H1 (cell line): ENCODE measurements at regions not wholly inside any gene's neighbourhood (a gene's known extent, or its start where the extent isn't known, plus 50 kb on each side); places are given as distances from the start of the nearest gene placed in this dataset.
A peak's percentile ranks its signal among the peaks of the same experiment; 100 is the strongest.

ENCODE experiments used
- CTCF ChIA-PET: fragments of 300-600 bp; sonication (Branson Sonifier 250); formaldehyde crosslinking; loops from one replicate; lab custom pipeline; 2021; ENCODE audit not compliant: partially characterized antibody; lab: Charles Lee
- POLR2A ChIA-PET: fragments of 300-600 bp; sonication (Branson Sonifier 250); formaldehyde crosslinking; loops from one replicate; lab custom pipeline; 2021; ENCODE audit warnings: inconsistent platforms; ENCODE audit not compliant: partially characterized antibody; lab: Charles Lee
- DNase-seq, 2 experiments: peaks; one replicate each; pipeline versions ENCODE4 v3.0.0 to v3.0.0-alpha.2; 2010 to 2022; ENCODE audit warnings: low spot score in 2 of 2, low read depth in 1 of 2, mixed read lengths in 1 of 2
- FAIRE-seq: peaks from 2 replicates; lab custom pipeline; 2011; peaks lifted over from hg19 to GRCh38; lab: Jason Lieb, UNC
- H2AFZ ChIP-seq: 2 replicates; pipeline ENCODE4 v1.8.1; 2012; ENCODE audit warnings: low read length, inconsistent platforms
- H2AK5ac ChIP-seq: 2 replicates; pipeline ENCODE4 v1.6.1; 2013; ENCODE audit warnings: low read depth, low read length
- H2BK120ac ChIP-seq: replicated peaks from 2 replicates; pipeline ENCODE3; 2013; ENCODE audit warnings: low read depth, low read length, inconsistent platforms
- H2BK12ac ChIP-seq: 2 replicates; pipeline ENCODE4 v1.6.1; 2013; ENCODE audit warnings: low read depth, low read length
- H2BK15ac ChIP-seq: 2 replicates; pipeline ENCODE4 v1.6.1; 2013; ENCODE audit warnings: low read length
- H2BK20ac ChIP-seq: 2 replicates; pipeline ENCODE4 v1.6.1; 2013; ENCODE audit warnings: low read length
- H2BK5ac ChIP-seq: 2 replicates; pipeline ENCODE4 v1.6.1; 2013; ENCODE audit warnings: low read depth, low read length
- H3K14ac ChIP-seq: 2 replicates; pipeline ENCODE4 v1.6.1; 2013; ENCODE audit warnings: inconsistent platforms; ENCODE audit not compliant: insufficient read length
- H3K18ac ChIP-seq: 2 replicates; pipeline ENCODE4 v1.6.1; 2013; ENCODE audit warnings: low read length; ENCODE audit errors: extremely low read depth
- H3K23ac ChIP-seq: 2 replicates; pipeline ENCODE4 v1.6.1; 2013; ENCODE audit warnings: inconsistent platforms; ENCODE audit not compliant: insufficient read length
- H3K23me2 ChIP-seq: 2 replicates; pipeline ENCODE4 v1.6.1; 2013; ENCODE audit warnings: low read depth, low read length
- H3K27ac ChIP-seq: 2 replicates; pipeline ENCODE4 v1.6.1; 2011; ENCODE audit warnings: low read depth, low read length, inconsistent platforms
- H3K27me3 ChIP-seq, 4 experiments: replicated peaks in 1 of 4; 1 replicate in 1 of 4; 2 replicates in 3 of 4; pipeline versions ENCODE4 v1.6.1 to v1.8.1; 2011 to 2013; ENCODE audit warnings: low read length in 3 of 4, mild to moderate bottlenecking in 3 of 4, inconsistent platforms in 2 of 4, mixed read lengths in 2 of 4, moderate library complexity in 1 of 4; ENCODE audit not compliant: control insufficient read depth in 3 of 4, insufficient read depth in 3 of 4; ENCODE audit errors: extremely low read depth in 1 of 4
- H3K36me3 ChIP-seq, 4 experiments: 2 replicates each; pipeline versions ENCODE4 v1.6.1 to v1.8.1; 2011 to 2013; ENCODE audit warnings: mild to moderate bottlenecking in 4 of 4, low read length in 3 of 4, moderate library complexity in 2 of 4, control low read depth in 1 of 4, inconsistent platforms in 1 of 4; ENCODE audit not compliant: insufficient read depth in 4 of 4, control insufficient read depth in 2 of 4
- H3K4ac ChIP-seq: replicated peaks from 2 replicates; pipeline ENCODE3; 2013; ENCODE audit warnings: low read length, low read depth, mixed read lengths, inconsistent platforms; ENCODE audit not compliant: insufficient read length
- H3K4me1 ChIP-seq, 4 experiments: replicated peaks in 1 of 4; 1 replicate in 1 of 4; 2 replicates in 3 of 4; pipeline versions ENCODE4 v1.6.1 to v1.8.1; 2011 to 2013; ENCODE audit warnings: low read length in 3 of 4, inconsistent platforms in 2 of 4, mixed read lengths in 1 of 4; ENCODE audit not compliant: insufficient read depth in 4 of 4, control insufficient read depth in 3 of 4
- H3K4me2 ChIP-seq, 2 experiments: 2 replicates each; pipeline versions ENCODE4 v1.6.1 to v1.8.1; 2011 to 2013; ENCODE audit warnings: low read depth in 2 of 2, low read length in 2 of 2, control low read depth in 1 of 2, inconsistent platforms in 1 of 2, mild to moderate bottlenecking in 1 of 2; ENCODE audit not compliant: insufficient read depth in 1 of 2
- H3K4me3 ChIP-seq, 4 experiments: fragments of 200-600, 300-600 bp in 1 of 4; sonication (generic), shearing (Covaris generic), sonication (Bioruptor Twin) in 1 of 4; 2 replicates each; pipeline versions ENCODE4 v1.5.1 to v1.8.1; 2011 to 2016; ENCODE audit warnings: low read length in 4 of 4, low read depth in 3 of 4, control low read depth in 2 of 4, inconsistent platforms in 2 of 4, mild to moderate bottlenecking in 2 of 4, mixed read lengths in 1 of 4, moderate library complexity in 1 of 4; ENCODE audit not compliant: insufficient read depth in 2 of 4; ENCODE audit errors: extremely low read depth in 1 of 4
- H3K56ac ChIP-seq: replicated peaks from 2 replicates; pipeline ENCODE3; 2013; ENCODE audit warnings: low read depth, mild to moderate bottlenecking, mixed read lengths, low read length, inconsistent platforms; ENCODE audit not compliant: insufficient read length
- H3K79me1 ChIP-seq: 2 replicates; pipeline ENCODE4 v1.6.1; 2013; ENCODE audit warnings: low read depth, low read length, control low read depth
- H3K79me2 ChIP-seq, 2 experiments: 2 replicates each; pipeline versions ENCODE4 v1.6.1 to v1.8.1; 2012 to 2013; ENCODE audit warnings: low read length in 2 of 2, mild to moderate bottlenecking in 2 of 2, inconsistent platforms in 1 of 2; ENCODE audit not compliant: insufficient read depth in 2 of 2, control insufficient read depth in 1 of 2
- H3K9ac ChIP-seq, 4 experiments: replicated peaks in 1 of 4; 1 replicate in 1 of 4; 2 replicates in 3 of 4; pipeline versions ENCODE4 v1.6.1 to v1.8.1; 2011 to 2013; ENCODE audit warnings: low read depth in 3 of 4, low read length in 3 of 4, control low read depth in 2 of 4, mild to moderate bottlenecking in 2 of 4, moderate library complexity in 2 of 4, inconsistent platforms in 1 of 4; ENCODE audit errors: extremely low read depth in 1 of 4
- H3K9me3 ChIP-seq, 2 experiments: 2 replicates each; pipeline versions ENCODE4 v1.6.1 to v1.8.1; 2012 to 2013; ENCODE audit warnings: mild to moderate bottlenecking in 2 of 2, moderate library complexity in 2 of 2, control low read depth in 1 of 2, inconsistent platforms in 1 of 2, low read depth in 1 of 2, low read length in 1 of 2, mixed read lengths in 1 of 2; ENCODE audit not compliant: insufficient read depth in 2 of 2
- H4K20me1 ChIP-seq, 2 experiments: replicated peaks in 1 of 2; 2 replicates each; pipeline versions ENCODE3 to v1.8.1; 2011 to 2013; ENCODE audit warnings: inconsistent platforms in 2 of 2, low read length in 2 of 2, mild to moderate bottlenecking in 1 of 2; ENCODE audit not compliant: insufficient read depth in 2 of 2, control insufficient read depth in 1 of 2
- H4K5ac ChIP-seq: 2 replicates; pipeline ENCODE4 v1.6.1; 2013; ENCODE audit warnings: low read length, low read depth, mixed read lengths, inconsistent platforms; ENCODE audit not compliant: insufficient read length
- H4K8ac ChIP-seq: 2 replicates; pipeline ENCODE4 v1.8.0; 2013; ENCODE audit warnings: mild to moderate bottlenecking, moderate library complexity, low read length, inconsistent platforms; ENCODE audit not compliant: insufficient read depth; ENCODE audit errors: extremely low read depth
- H4K91ac ChIP-seq: replicated peaks from 2 replicates; pipeline ENCODE3; 2013; ENCODE audit warnings: low read length, mixed read lengths, inconsistent platforms; ENCODE audit not compliant: insufficient read length
- CTBP2 ChIP-seq: IDR thresholded peaks from 2 replicates; pipeline ENCODE4 v1.7.0; 2011; ENCODE audit warnings: borderline replicate concordance, mild to moderate bottlenecking, moderate library complexity, mixed read lengths, low read length; ENCODE audit not compliant: insufficient read depth, insufficient read length
- NANOG ChIP-seq: IDR thresholded peaks from 2 replicates; pipeline ENCODE4 v1.6.1; 2011; ENCODE audit warnings: low read length, low read depth, mild to moderate bottlenecking, inconsistent platforms; ENCODE audit not compliant: insufficient read depth, poor library complexity, severe bottlenecking
- POLR2AphosphoS5 ChIP-seq: IDR thresholded peaks from 2 replicates; pipeline ENCODE4 v1.6.1; 2011; ENCODE audit warnings: low read depth, low read length
- POU5F1 ChIP-seq: IDR thresholded peaks from 2 replicates; pipeline ENCODE4 v1.6.1; 2011; ENCODE audit warnings: low read depth, mild to moderate bottlenecking, low read length, moderate library complexity
- RBBP5 ChIP-seq: IDR thresholded peaks from 2 replicates; pipeline ENCODE4 v1.7.1; 2012; ENCODE audit warnings: low read depth, mild to moderate bottlenecking, inconsistent platforms, low read length, moderate library complexity, borderline replicate concordance
- RXRA ChIP-seq: IDR thresholded peaks from 2 replicates; pipeline ENCODE4 v1.6.1; 2011; ENCODE audit warnings: low read depth, mild to moderate bottlenecking, low read length, moderate library complexity; ENCODE audit not compliant: insufficient read depth
- SIX5 ChIP-seq: IDR thresholded peaks from 2 replicates; pipeline ENCODE4 v1.6.1; 2011; ENCODE audit warnings: mild to moderate bottlenecking, low read depth, low read length
- TAF1 ChIP-seq: IDR thresholded peaks from 2 replicates; pipeline ENCODE4 v1.6.1; 2011; ENCODE audit warnings: mild to moderate bottlenecking, low read depth, low read length
- TBP ChIP-seq: IDR thresholded peaks from 2 replicates; pipeline ENCODE4 v1.6.1; 2011; ENCODE audit warnings: low read depth, low read length, improper control_type of control experiment
- WGBS, 2 experiments: shearing (Covaris generic) in 1 of 2; methylation state at CpG; one replicate each; pipeline versions ENCODE4 v1.1.6 to v1.1.7; 2013 to 2015; ENCODE audit warnings: low lambda C conversion rate in 2 of 2, mixed read lengths in 2 of 2, inconsistent platforms in 1 of 2, low coverage in 1 of 2, missing lambda C conversion rate in 1 of 2; ENCODE audit not compliant: insufficient replicate concordance in 2 of 2, insufficient coverage in 1 of 2, insufficient read length in 1 of 2; ENCODE audit errors: extremely low coverage in 1 of 2, missing lambda C conversion rate in 1 of 2; 5-methylcytosine and 5-hydroxymethylcytosine counted together
- TF ChIP-seq, protein P1 (sequence below): IDR thresholded peaks from 2 replicates; pipeline ENCODE4 v1.6.1; 2012; ENCODE audit warnings: inconsistent platforms
- TF ChIP-seq, protein P2 (sequence below): IDR thresholded peaks from 2 replicates; pipeline ENCODE4 v1.6.1; 2012; ENCODE audit warnings: inconsistent platforms

- no peak overlapping the region for H2BK120ac ChIP-seq
- WGBS, 2 experiments, result 75% methylated on average over 12 of the region's 12 CpGs; no CpG with 5 or more reads in 1 of the 2 experiments
- H2BK12ac ChIP-seq, result no peak overlapping the region; the same call in 1 of the 2 replicates
- H3K27me3 ChIP-seq, result peaks cover 0 to 10% (median 4%) of the 10 kb centered on the region in 4 experiments; a peak in 6 of 7 replicates
- no peaks in the 10 kb centered on the region for H3K36me3 ChIP-seq
- H3K9me3 ChIP-seq, result no peaks in the 10 kb centered on the region
- H3K23ac ChIP-seq, result no peak overlapping the region
- no peak overlapping the region for H2AFZ ChIP-seq
- H4K91ac ChIP-seq, result no peak overlapping the region
- ChIA-PET CTCF (interaction anchor here (1.2 kb wide), 2 partner anchors 11 to 479 kb away, joined by 3 to 4 read pairs; no protein-coding TSS in a partner anchor), POLR2A (interaction anchor here (0.8 kb wide), 1 partner anchor 11 kb away, joined by 4 read pairs; no protein-coding TSS in a partner anchor)
- DNase-seq (no peak), FAIRE-seq (no peak)
- 0 out of 2 replicates have a peak overlapping the region, but pooled peaks have one; percentile 44 for H2BK20ac ChIP-seq
- no peak overlapping the region for H3K4ac ChIP-seq
- H3K79me1 ChIP-seq, result no peaks in the 10 kb centered on the region
- H3K4me1 ChIP-seq, result peaks cover 5 to 26% (median 17%) of the 10 kb centered on the region in 4 experiments; a peak in 5 of 7 replicates
- peak overlapping the region; percentile 22 for H2BK5ac ChIP-seq
- H3K27ac ChIP-seq, result no peak overlapping the region
- H3K23me2 ChIP-seq, result peaks cover 3% of the 10 kb centered on the region; the same call in 1 of the 2 replicates
- H4K20me1 ChIP-seq, result no peaks in the 10 kb centered on the region
- H2AK5ac ChIP-seq, result no peak overlapping the region
- no peak overlapping the region for H4K5ac ChIP-seq
- no peak overlapping the region for H4K8ac ChIP-seq
- H3K56ac ChIP-seq, result no peak overlapping the region
- H3K9ac ChIP-seq, result no peak overlapping the region
- H3K18ac ChIP-seq, result no peak overlapping the region; the same call in 1 of the 2 replicates
- H3K4me3 ChIP-seq, result 0 out of 8 replicates have a peak overlapping the region, but pooled peaks of 1 of the 4 experiments have one; percentile 42
- H3K79me2 ChIP-seq, result no peaks in the 10 kb centered on the region
- no peak overlapping the region for H3K14ac ChIP-seq
- peak overlapping the region; percentile 52 to 53; a peak in 3 of 4 replicates for H3K4me2 ChIP-seq
- 0 out of 2 replicates have a peak overlapping the region, but pooled peaks have one; percentile 1 for H2BK15ac ChIP-seq
- no peak for TF ChIP-seq POU5F1
- no peak for TF ChIP-seq RXRA
- TF ChIP-seq POLR2AphosphoS5, result no peak
- TF ChIP-seq TAF1, result no peak
- TF ChIP-seq NANOG, result no peak
- no peak for TF ChIP-seq CTBP2
- no peak for TF ChIP-seq SIX5
- TF ChIP-seq RBBP5, result no peak
- TF ChIP-seq, protein P1, sequence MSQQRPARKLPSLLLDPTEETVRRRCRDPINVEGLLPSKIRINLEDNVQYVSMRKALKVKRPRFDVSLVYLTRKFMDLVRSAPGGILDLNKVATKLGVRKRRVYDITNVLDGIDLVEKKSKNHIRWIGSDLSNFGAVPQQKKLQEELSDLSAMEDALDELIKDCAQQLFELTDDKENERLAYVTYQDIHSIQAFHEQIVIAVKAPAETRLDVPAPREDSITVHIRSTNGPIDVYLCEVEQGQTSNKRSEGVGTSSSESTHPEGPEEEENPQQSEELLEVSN, result no peak
- TF ChIP-seq, protein P2, sequence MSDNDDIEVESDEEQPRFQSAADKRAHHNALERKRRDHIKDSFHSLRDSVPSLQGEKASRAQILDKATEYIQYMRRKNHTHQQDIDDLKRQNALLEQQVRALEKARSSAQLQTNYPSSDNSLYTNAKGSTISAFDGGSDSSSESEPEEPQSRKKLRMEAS, result no peak
- no peak for TF ChIP-seq TBP
- TF ChIP-seq, all 59 proteins: peak for 0
Measured at GRCh38 chr17:34413443-34414119, 50.5 kb upstream of the CCL1 start.
